ENCODE measurements at regions not wholly inside any gene's neighbourhood (a gene's known extent, or its start where the extent isn't known, plus 50 kb on each side); places are given as distances from the start of the nearest gene placed in this dataset.

- TF ChIP-seq CTCF (conservative IDR thresholded peaks at IDR 0.05; ENCODE audit: low read length), result no peak
- no peak for TF ChIP-seq EZH2phosphoT487 (IDR thresholded peaks at IDR 0.05; ENCODE audit: borderline replicate concordance, low read depth, low read length)
These were observed 310.0 kb upstream of the SLITRK5 start for GRCh38 chr13:87361216-87361615.
